Erythroblast (primary cell): ENCODE measurements at regions not wholly inside any gene's neighbourhood (a gene's known extent, or its start where the extent isn't known, plus 50 kb on each side); places are given as distances from the start of the nearest gene placed in this dataset.

ENCODE experiments used
- GATA1 ChIP-seq: IDR thresholded peaks from 2 replicates; pipeline ENCODE4 v1.6.1; 2011; ENCODE audit warnings: low read depth, mild to moderate bottlenecking, control low read depth, low read length, moderate library complexity
- POLR2A ChIP-seq: IDR thresholded peaks from 2 replicates; pipeline ENCODE4 v1.6.1; 2011; ENCODE audit warnings: mild to moderate bottlenecking, low read length

- TF ChIP-seq POLR2A (no peak), GATA1 (no peak)
Measured at GRCh38 chr4:162853788-162854187, 312.9 kb downstream of the NAF1 start.
